ENCODE measurements at regions not wholly inside any gene's neighbourhood (a gene's known extent, or its start where the extent isn't known, plus 50 kb on each side); places are given as distances from the start of the nearest gene placed in this dataset.

DNA sequence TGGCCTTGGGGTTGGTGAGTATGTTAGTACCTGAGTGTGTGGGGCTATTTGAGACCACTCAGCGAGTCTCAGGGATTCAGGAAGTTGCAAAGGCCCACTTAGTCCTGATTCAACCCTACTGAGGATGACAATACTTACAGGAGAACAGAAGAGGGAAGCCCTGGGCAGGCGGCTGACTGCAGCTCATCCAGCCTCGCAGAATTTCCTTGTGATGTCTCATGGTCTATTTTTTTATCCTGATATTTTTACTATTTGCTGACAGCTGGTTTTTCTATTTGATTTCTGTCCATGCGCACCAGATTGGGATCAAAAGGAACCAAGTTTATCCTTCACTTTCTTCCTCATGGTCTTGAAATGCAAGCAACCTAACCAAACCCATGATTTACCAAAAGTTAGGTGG, 201.8 kb upstream of the LNX1 start:
- TF ChIP-seq, protein P1, sequence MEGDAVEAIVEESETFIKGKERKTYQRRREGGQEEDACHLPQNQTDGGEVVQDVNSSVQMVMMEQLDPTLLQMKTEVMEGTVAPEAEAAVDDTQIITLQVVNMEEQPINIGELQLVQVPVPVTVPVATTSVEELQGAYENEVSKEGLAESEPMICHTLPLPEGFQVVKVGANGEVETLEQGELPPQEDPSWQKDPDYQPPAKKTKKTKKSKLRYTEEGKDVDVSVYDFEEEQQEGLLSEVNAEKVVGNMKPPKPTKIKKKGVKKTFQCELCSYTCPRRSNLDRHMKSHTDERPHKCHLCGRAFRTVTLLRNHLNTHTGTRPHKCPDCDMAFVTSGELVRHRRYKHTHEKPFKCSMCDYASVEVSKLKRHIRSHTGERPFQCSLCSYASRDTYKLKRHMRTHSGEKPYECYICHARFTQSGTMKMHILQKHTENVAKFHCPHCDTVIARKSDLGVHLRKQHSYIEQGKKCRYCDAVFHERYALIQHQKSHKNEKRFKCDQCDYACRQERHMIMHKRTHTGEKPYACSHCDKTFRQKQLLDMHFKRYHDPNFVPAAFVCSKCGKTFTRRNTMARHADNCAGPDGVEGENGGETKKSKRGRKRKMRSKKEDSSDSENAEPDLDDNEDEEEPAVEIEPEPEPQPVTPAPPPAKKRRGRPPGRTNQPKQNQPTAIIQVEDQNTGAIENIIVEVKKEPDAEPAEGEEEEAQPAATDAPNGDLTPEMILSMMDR (IDR thresholded peaks at IDR 0.05; ENCODE audit: insufficient read depth, low read depth, low read length, missing control alignments) = no peak
- no peak for DNase-seq (ENCODE audit: low read depth)
- H3K4me3 ChIP-seq (ENCODE audit: low read depth, low read length) = no peak overlapping the region

DNA sequence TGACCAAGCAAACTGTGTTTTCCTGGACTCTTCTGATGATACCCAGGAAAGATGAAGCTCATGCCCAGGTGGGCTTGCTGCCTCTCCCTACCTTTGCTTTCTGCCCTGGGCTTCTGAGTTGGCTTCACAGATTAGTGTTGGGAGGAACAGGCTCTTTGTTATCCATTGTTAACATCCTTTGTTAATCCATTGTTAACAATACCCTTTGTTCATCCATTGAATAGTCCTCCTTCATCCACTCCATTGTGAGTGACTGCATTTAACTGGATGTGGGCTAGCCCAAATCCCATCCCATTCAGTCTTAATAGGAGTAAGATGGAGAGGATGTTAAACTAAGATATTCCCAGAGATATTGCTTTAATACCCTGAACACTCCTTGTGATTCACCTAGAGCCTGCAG, 199.0 kb upstream of the LNX1 start:
- DNase-seq (ENCODE audit: low read depth) = no peak
- TF ChIP-seq, protein P1 (IDR thresholded peaks at IDR 0.05; ENCODE audit: insufficient read depth, low read depth, low read length, missing control alignments) = no peak
- H3K4me3 ChIP-seq (ENCODE audit: low read depth, low read length) = no peak overlapping the region

DNA sequence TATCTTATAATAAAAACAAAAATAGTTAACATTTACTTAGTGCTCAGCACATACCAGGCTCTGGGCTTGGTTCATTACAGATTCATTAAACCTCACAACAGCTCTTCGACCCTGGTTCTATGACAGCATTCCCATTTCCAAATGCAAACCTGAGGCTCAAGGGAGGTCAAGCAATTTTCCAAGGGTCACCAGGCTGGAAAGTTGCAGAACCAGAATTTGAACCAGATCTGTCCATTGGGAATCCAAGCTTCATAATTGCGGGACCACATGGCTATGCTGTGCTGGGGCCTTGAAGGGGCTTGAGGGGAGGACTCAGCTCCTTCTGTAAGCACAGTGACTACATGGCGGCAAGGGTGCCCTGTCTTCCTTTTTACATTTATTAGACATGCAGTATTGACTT, 197.3 kb upstream of the LNX1 start:
- DNase-seq (ENCODE audit: low read depth) = no peak
- TF ChIP-seq, protein P1 (IDR thresholded peaks at IDR 0.05; ENCODE audit: insufficient read depth, low read depth, low read length, missing control alignments) = no peak
- no peak overlapping the region for H3K4me3 ChIP-seq (ENCODE audit: low read depth, low read length)

DNA sequence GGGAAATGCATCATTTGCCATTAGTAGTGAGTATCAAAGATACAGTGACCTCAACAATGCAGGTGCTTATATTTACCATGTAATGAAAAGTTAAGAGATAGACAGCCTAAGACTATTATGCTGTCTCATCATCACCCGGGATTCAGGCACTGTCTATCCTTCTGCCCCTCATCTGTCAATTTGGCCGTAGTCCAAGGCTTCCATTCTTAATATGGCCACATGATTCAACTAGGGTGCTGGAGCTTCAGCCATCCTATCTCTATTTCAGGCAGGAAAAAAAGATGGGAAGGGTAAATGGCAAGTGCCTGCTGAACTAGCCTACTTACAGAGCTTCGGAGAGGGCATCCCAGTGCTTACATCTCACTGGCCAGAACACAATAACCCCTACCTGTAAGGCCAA, 196.7 kb upstream of the LNX1 start:
- TF ChIP-seq, protein P1 (IDR thresholded peaks at IDR 0.05; ENCODE audit: insufficient read depth, low read depth, low read length, missing control alignments) = no peak
- no peak for DNase-seq (ENCODE audit: low read depth)

DNA sequence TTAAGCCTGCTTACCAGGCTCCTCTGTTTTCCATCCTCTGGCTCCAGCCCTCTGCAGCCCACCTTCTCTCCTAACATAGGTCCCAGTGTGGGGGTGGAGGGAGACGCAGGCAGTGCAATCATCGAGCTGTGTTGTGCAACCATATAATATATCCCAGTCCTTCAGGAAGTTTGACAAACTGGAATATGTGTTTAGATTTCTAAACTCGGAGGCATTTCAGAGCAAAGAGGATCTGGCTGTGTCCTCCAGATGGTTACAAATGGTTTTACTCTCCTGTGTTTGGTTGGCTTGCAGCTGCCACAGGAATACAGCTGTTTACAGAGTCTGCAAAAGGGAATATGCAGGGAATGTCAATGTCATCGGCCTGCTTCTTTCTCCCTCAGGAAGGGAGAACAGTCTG, 195.3 kb upstream of the LNX1 start:
- no peak overlapping the region for H3K4me3 ChIP-seq (ENCODE audit: low read depth, low read length)
- TF ChIP-seq, protein P1 (IDR thresholded peaks at IDR 0.05; ENCODE audit: insufficient read depth, low read depth, low read length, missing control alignments) = no peak
- DNase-seq (ENCODE audit: low read depth) = no peak

More for the DNA sequence above, 196.7 kb upstream of the LNX1 start:
- H3K4me3 ChIP-seq (ENCODE audit: low read depth, low read length) = no peak overlapping the region

DNA sequence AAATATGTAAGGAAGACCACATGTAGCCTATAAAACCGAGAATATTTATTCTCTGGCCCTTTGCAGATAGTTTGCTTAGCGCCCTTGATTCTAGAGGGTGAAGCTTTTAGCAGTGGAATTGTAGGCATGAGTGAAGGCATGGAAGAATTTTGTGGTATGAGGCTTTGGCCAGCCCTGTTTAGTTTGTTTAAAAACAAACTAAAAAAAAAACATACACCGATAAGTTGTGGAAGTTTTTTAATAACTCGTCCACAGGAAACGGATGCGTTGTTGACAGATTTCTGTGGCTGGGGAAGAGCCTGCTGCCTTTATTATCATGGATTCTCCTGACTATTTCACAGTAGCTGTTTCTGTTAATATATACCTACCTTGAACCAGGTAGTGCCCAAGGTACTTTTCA, 194.7 kb upstream of the LNX1 start:
- TF ChIP-seq, protein P1 (IDR thresholded peaks at IDR 0.05; ENCODE audit: insufficient read depth, low read depth, low read length, missing control alignments) = no peak
- H3K4me3 ChIP-seq (ENCODE audit: low read depth, low read length) = no peak overlapping the region
- no peak for DNase-seq (ENCODE audit: low read depth)

DNA sequence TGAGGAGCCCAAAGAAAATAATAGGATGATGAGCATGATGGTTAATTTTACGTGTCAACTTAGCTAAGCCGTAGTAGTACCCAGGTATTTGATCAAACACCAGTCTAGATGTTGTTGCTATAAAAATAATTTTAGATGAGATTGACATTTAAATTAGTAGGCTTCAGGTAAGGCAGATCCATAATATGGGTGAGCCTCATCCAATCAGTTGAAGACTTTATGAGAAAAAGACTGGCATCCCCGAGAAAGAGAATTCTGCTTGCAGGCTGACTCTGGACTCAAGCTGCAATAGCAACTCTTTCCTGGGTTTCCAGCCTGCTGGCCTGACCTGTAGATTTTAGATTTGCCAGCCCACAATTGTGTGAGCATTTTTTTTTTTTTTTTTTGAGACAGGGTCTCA, 192.8 kb upstream of the LNX1 start:
- H3K4me3 ChIP-seq (ENCODE audit: low read depth, low read length) = no peak overlapping the region
- TF ChIP-seq, protein P1 (IDR thresholded peaks at IDR 0.05; ENCODE audit: insufficient read depth, low read depth, low read length, missing control alignments) = no peak
- no peak for DNase-seq (ENCODE audit: low read depth)

Data from GM12865 (cell line).